ENCODE measurements at regions not wholly inside any gene's neighbourhood (a gene's known extent, or its start where the extent isn't known, plus 50 kb on each side); places are given as distances from the start of the nearest gene placed in this dataset.

- no peak for DNase-seq
These were observed 125.2 kb upstream of the PIK3C3 start for GRCh38 chr18:41829647-41830516.

GRCh38 chr18:41828137-41828536 is 126.9 kb upstream of the PIK3C3 start:
- DNase-seq: no peak

GRCh38 chr18:41820784-41821183 is 134.2 kb upstream of the PIK3C3 start:
- DNase-seq: no peak

GRCh38 chr18:41818381-41819355 is 136.4 kb upstream of the PIK3C3 start:
- no peak for DNase-seq

GRCh38 chr18:41814651-41815050 is 140.4 kb upstream of the PIK3C3 start:
- no peak for DNase-seq

- no peak for DNase-seq
These were observed 145.4 kb upstream of the PIK3C3 start for GRCh38 chr18:41809652-41810051.

GRCh38 chr18:41805341-41805740 is 149.7 kb upstream of the PIK3C3 start:
- no peak for DNase-seq

GRCh38 chr18:41798879-41799278 is 156.2 kb upstream of the PIK3C3 start:
- DNase-seq: no peak

- no peak for DNase-seq
These were observed 164.3 kb upstream of the PIK3C3 start for GRCh38 chr18:41790687-41791086.

GRCh38 chr18:41789001-41789400 is 166.0 kb upstream of the PIK3C3 start:
- no peak for DNase-seq

- DNase-seq: no peak
These were observed 171.2 kb upstream of the PIK3C3 start for GRCh38 chr18:41783879-41784278.

- DNase-seq: no peak
These were observed 171.8 kb upstream of the PIK3C3 start for GRCh38 chr18:41783065-41783818.

- no peak for DNase-seq
These were observed 183.1 kb upstream of the PIK3C3 start for GRCh38 chr18:41771973-41772372.

- DNase-seq: no peak
These were observed 185.8 kb upstream of the PIK3C3 start for GRCh38 chr18:41769265-41769664.

- DNase-seq: no peak
These were observed 186.6 kb upstream of the PIK3C3 start for GRCh38 chr18:41768467-41768866.

GRCh38 chr18:41767960-41768359 is 187.1 kb upstream of the PIK3C3 start:
- DNase-seq: no peak

GRCh38 chr18:41765460-41765859 is 189.6 kb upstream of the PIK3C3 start:
- DNase-seq: no peak

- DNase-seq: no peak
These were observed 191.7 kb upstream of the PIK3C3 start for GRCh38 chr18:41763361-41763760.

- no peak for DNase-seq
These were observed 193.6 kb upstream of the PIK3C3 start for GRCh38 chr18:41761333-41762018.

GRCh38 chr18:41758534-41758933 is 196.5 kb upstream of the PIK3C3 start:
- no peak for DNase-seq

GRCh38 chr18:41756141-41756540 is 198.9 kb upstream of the PIK3C3 start:
- DNase-seq: no peak

GRCh38 chr18:41754332-41754731 is 200.7 kb upstream of the PIK3C3 start:
- DNase-seq: no peak
